ENCODE measurements at regions not wholly inside any gene's neighbourhood (a gene's known extent, or its start where the extent isn't known, plus 50 kb on each side); places are given as distances from the start of the nearest gene placed in this dataset.
A peak's percentile ranks its signal among the peaks of the same experiment; 100 is the strongest.
"Not testable (repeated sequence)": the region's sequence is repeated elsewhere in the genome, so short reads cannot be mapped to it uniquely, and the experiment has no call there.

- H3K9me3 ChIP-seq; in situ Hi-C loops (cut with MboI; ENCODE audit: low sequenced_read_pairs); H3K36me3 ChIP-seq (replicated peaks); H3K27me3 ChIP-seq (ENCODE audit: low read depth); H3K4me1 ChIP-seq; H3K4me3 ChIP-seq: not testable (repeated sequence)
- DNase-seq (ENCODE audit: low spot score in 2 of 2) = peak in 1 of 2 experiments; percentile 38
Observed at GRCh38 chr10:55740767-55741166, 620.3 kb downstream of the ZWINT start.

GRCh38 chr10:55740110-55740509, 620.9 kb downstream of the ZWINT start:
- Histone ChIP-seq H3K27me3 (ENCODE audit: low read depth) (no peaks in the 10 kb centered on the region), H3K9me3 (no peaks in the 10 kb centered on the region), H3K4me3 (no peak overlapping the region), H3K36me3 (replicated peaks) (no peaks in the 10 kb centered on the region), H3K4me1 (no peaks in the 10 kb centered on the region)
- in situ Hi-C loops (cut with MboI; ENCODE audit: low sequenced_read_pairs) = no loop called here
- no peak for DNase-seq (ENCODE audit: low spot score in 2 of 2)

- Histone ChIP-seq H3K4me3 (no peak overlapping the region), H3K27me3 (ENCODE audit: low read depth) (no peaks in the 10 kb centered on the region), H3K36me3 (replicated peaks) (no peaks in the 10 kb centered on the region), H3K9me3 (no peaks in the 10 kb centered on the region), H3K4me1 (no peaks in the 10 kb centered on the region)
- in situ Hi-C loops (cut with MboI; ENCODE audit: low sequenced_read_pairs) = no loop called here
- DNase-seq (ENCODE audit: low spot score in 2 of 2) = no peak
Observed at GRCh38 chr10:55734112-55734511, 626.9 kb downstream of the ZWINT start.

DNA sequence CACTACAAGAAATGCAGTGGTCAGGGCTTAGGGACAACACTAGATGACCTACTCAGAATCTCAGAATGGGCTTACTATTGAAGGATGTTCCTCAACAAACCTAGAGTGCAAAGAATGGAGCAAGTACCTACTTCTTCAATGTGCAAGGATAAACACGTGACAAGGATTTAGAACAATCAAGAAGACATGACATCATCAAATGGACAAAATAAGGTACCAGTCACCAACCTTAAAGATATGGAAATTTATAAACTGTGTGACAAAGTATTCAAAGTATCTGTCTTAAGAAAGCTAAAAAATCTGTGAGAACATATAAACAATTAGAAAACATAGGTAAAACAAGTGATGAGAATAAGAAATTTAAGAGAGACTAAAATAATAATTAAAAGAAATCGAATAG, 656.1 kb downstream of the ZWINT start:
- no peaks in the 10 kb centered on the region for H3K36me3 ChIP-seq (replicated peaks)
- H3K4me3 ChIP-seq = no peak overlapping the region
- no peaks in the 10 kb centered on the region for H3K9me3 ChIP-seq
- H3K27me3 ChIP-seq (ENCODE audit: low read depth) = no peaks in the 10 kb centered on the region
- H3K4me1 ChIP-seq = no peaks in the 10 kb centered on the region
- DNase-seq (ENCODE audit: low spot score in 2 of 2) = no peak
- in situ Hi-C loops (cut with MboI; ENCODE audit: low sequenced_read_pairs) = no loop called here

DNA sequence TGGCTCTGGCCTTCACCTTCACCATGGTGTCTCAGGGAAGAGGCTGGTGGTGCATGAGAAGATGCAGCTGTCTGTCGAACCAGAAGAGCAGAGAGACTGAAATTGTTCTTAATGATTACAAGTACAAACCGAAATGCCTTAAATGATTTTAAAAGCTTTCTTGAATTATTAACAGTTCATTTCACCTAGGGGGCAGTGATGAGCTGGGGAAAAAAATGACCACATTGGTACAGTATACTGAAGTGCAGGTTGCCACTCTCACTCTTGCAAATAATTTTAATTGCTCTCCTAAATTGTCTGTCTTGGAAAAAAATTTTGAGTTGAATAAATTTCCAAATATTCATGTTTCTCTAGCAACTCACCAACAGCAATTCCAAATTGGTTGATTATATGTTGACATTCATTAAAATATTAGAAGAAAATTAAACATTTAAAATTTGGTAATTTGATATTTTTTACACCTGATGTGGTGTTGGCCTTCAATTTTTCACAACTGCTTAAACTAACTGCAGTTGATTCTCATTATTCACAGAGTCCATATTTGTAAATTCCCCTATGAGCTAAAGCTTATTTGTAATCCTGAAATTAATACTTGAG, 692.6 kb downstream of the ZWINT start:
- Histone ChIP-seq H3K27me3 (ENCODE audit: low read depth) (no peaks in the 10 kb centered on the region), H3K4me1 (no peaks in the 10 kb centered on the region), H3K4me3 (no peak overlapping the region), H3K9me3 (no peaks in the 10 kb centered on the region), H3K36me3 (replicated peaks) (no peaks in the 10 kb centered on the region)
- peak; percentile 32 to 57 for DNase-seq (ENCODE audit: low spot score in 2 of 2)
- in situ Hi-C loops (cut with MboI; ENCODE audit: low sequenced_read_pairs) = no loop called here

DNA sequence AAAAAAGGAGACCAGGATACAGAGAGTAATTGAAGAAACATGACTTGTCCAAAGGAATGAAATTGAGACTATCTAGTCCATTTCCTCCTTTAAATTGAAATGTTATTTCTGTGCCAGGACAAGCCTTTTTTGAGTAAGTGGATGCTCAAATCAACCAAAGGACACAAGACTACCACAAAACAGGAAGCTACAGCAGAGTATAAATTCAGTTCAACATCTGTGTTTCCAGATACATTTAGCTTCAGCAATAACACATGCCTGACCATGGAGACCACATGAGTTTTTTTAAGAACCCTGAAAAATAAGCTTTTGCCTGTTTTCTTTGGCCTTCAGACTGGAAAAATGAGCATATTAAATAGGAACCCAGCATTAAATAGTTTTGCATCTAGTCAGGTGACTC, 707.5 kb downstream of the ZWINT start:
- no peak for DNase-seq (ENCODE audit: low spot score in 2 of 2)
- Histone ChIP-seq H3K9me3 (no peaks in the 10 kb centered on the region), H3K36me3 (replicated peaks) (no peaks in the 10 kb centered on the region), H3K27me3 (ENCODE audit: low read depth) (no peaks in the 10 kb centered on the region), H3K4me1 (no peaks in the 10 kb centered on the region), H3K4me3 (no peak overlapping the region)
- in situ Hi-C loops (cut with MboI; ENCODE audit: low sequenced_read_pairs) = no loop called here

DNA sequence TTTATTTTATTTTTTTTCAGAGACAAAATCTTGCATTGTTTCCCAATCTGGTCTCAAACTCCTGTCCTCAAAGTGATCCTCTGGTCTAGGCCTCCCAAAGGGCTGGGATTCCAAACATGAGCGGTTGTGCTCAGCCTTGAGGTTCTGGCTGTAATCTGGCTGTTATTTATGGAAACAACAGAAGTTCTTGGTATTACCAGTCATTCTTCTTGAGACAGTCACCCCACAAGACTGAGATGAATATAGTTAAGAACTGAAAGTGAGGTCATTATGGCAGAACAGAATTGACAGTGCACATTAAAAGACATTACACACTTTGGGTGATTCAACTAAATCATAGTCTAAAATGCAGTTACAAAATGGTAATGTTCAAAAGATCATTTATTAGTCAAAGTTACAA, 719.5 kb downstream of the ZWINT start:
- H3K36me3 ChIP-seq (replicated peaks) = no peaks in the 10 kb centered on the region
- no peaks in the 10 kb centered on the region for H3K27me3 ChIP-seq (ENCODE audit: low read depth)
- in situ Hi-C loops (cut with MboI; ENCODE audit: low sequenced_read_pairs) = no loop called here
- DNase-seq (ENCODE audit: low spot score in 2 of 2) = no peak
- no peaks in the 10 kb centered on the region for H3K9me3 ChIP-seq
- no peak overlapping the region for H3K4me3 ChIP-seq
- H3K4me1 ChIP-seq = no peaks in the 10 kb centered on the region

DNA sequence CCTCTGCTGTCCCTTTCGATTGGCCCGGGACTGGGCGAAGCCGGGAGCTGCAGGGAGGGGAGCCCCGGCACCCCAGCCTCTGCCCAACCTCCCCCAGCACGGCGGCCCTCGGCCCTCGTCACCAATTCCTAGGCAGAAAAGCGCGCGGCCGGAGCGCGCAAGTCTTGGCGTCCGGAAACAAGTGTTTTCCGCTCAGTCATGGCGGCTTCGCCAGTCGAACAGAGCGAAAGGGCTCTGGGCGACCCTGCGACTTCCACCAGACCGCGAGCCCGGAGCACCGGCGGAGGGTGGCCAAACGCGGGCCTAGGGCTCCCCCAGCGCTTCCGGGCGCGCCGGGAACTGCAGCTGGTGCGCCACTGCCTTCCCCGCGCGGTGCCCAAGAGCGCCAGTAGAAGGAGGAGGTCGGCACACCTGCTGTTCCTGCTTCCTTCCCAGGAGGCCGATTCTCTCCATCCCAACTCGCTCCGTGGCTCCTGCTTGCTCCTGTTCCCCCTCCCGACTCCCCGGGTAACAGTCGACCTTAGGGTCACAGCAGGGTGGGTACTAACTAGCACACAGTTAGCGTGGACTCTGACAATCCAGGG, 729.9 kb downstream of the ZWINT start:
- peak; percentile 70 to 83 for DNase-seq (ENCODE audit: low spot score in 2 of 2)
- Histone ChIP-seq H3K36me3 (replicated peaks) (no peaks in the 10 kb centered on the region), H3K4me1 (no peaks in the 10 kb centered on the region; the same call in 1 of the 2 replicates), H3K9me3 (no peaks in the 10 kb centered on the region), H3K4me3 (peak overlapping the region; percentile 38), H3K27me3 (ENCODE audit: low read depth) (no peaks in the 10 kb centered on the region)
- in situ Hi-C loops (cut with MboI; ENCODE audit: low sequenced_read_pairs) = no loop called here

GRCh38 chr10:55630491-55631056, 730.5 kb downstream of the ZWINT start:
- Histone ChIP-seq H3K4me1 (no peaks in the 10 kb centered on the region; the same call in 1 of the 2 replicates), H3K9me3 (no peaks in the 10 kb centered on the region), H3K36me3 (replicated peaks) (no peaks in the 10 kb centered on the region), H3K27me3 (ENCODE audit: low read depth) (no peaks in the 10 kb centered on the region), H3K4me3 (peak overlapping the region; percentile 38)
- DNase-seq (ENCODE audit: low spot score in 2 of 2) = no peak
- in situ Hi-C loops (cut with MboI; ENCODE audit: low sequenced_read_pairs) = no loop called here

- no peaks in the 10 kb centered on the region; the same call in 1 of the 2 replicates for H3K4me1 ChIP-seq
- no peaks in the 10 kb centered on the region for H3K9me3 ChIP-seq
- H3K4me3 ChIP-seq = no peak overlapping the region
- H3K36me3 ChIP-seq (replicated peaks) = no peaks in the 10 kb centered on the region
- DNase-seq (ENCODE audit: low spot score in 2 of 2) = no peak
- in situ Hi-C loops (cut with MboI; ENCODE audit: low sequenced_read_pairs) = no loop called here
- no peaks in the 10 kb centered on the region for H3K27me3 ChIP-seq (ENCODE audit: low read depth)
Observed at GRCh38 chr10:55629793-55630490, 731.1 kb downstream of the ZWINT start.

- Histone ChIP-seq H3K36me3 (replicated peaks) (no peaks in the 10 kb centered on the region), H3K4me1 (no peaks in the 10 kb centered on the region; the same call in 1 of the 2 replicates), H3K27me3 (ENCODE audit: low read depth) (no peaks in the 10 kb centered on the region), H3K9me3 (no peaks in the 10 kb centered on the region), H3K4me3 (no peak overlapping the region)
- no peak for DNase-seq (ENCODE audit: low spot score in 2 of 2)
- in situ Hi-C loops (cut with MboI; ENCODE audit: low sequenced_read_pairs) = no loop called here
Observed at GRCh38 chr10:55628260-55628701, 732.8 kb downstream of the ZWINT start.

GRCh38 chr10:55627501-55628051, 733.5 kb downstream of the ZWINT start:
- no peak for DNase-seq (ENCODE audit: low spot score in 2 of 2)
- Histone ChIP-seq H3K9me3 (no peaks in the 10 kb centered on the region), H3K4me3 (no peak overlapping the region), H3K27me3 (ENCODE audit: low read depth) (no peaks in the 10 kb centered on the region), H3K4me1 (no peaks in the 10 kb centered on the region), H3K36me3 (replicated peaks) (no peaks in the 10 kb centered on the region)
- in situ Hi-C loops (cut with MboI; ENCODE audit: low sequenced_read_pairs) = no loop called here

GRCh38 chr10:55601690-55602478, 759.2 kb downstream of the ZWINT start:
- H3K4me3 ChIP-seq; H3K4me1 ChIP-seq; H3K36me3 ChIP-seq (replicated peaks); in situ Hi-C loops (cut with MboI; ENCODE audit: low sequenced_read_pairs); H3K9me3 ChIP-seq; H3K27me3 ChIP-seq (ENCODE audit: low read depth): not testable (repeated sequence)
- peak in 1 of 2 experiments; percentile 10 for DNase-seq (ENCODE audit: low spot score in 2 of 2)
